H9 (cell line): ENCODE measurements at regions not wholly inside any gene's neighbourhood (a gene's known extent, or its start where the extent isn't known, plus 50 kb on each side); places are given as distances from the start of the nearest gene placed in this dataset.
A peak's percentile ranks its signal among the peaks of the same experiment; 100 is the strongest.

Experiments used
- DNase-seq: peaks from one replicate; pipeline ENCODE4 v3.0.0-alpha.2; 2017
- H2AFZ ChIP-seq: one replicate; pipeline ENCODE4 v1.6.1; 2013; ENCODE audit warnings: mild to moderate bottlenecking, low read length, control low read depth, moderate library complexity
- H2AK5ac ChIP-seq: 2 replicates; pipeline ENCODE4 v1.6.1; 2013; ENCODE audit warnings: low read length, control low read depth, mixed read lengths; ENCODE audit not compliant: insufficient read length
- H2BK120ac ChIP-seq: one replicate; pipeline ENCODE4 v1.6.1; 2013; ENCODE audit warnings: low read depth, mild to moderate bottlenecking, low read length, control low read depth, inconsistent platforms; ENCODE audit not compliant: poor library complexity, severe bottlenecking
- H2BK12ac ChIP-seq: 2 replicates; pipeline ENCODE4 v1.6.1; 2013; ENCODE audit warnings: low read length, control low read depth, mixed read lengths, low read depth; ENCODE audit not compliant: insufficient read length
- H2BK15ac ChIP-seq: 2 replicates; pipeline ENCODE4 v1.6.1; 2013; ENCODE audit warnings: low read depth, low read length, control low read depth
- H2BK20ac ChIP-seq: one replicate; pipeline ENCODE4 v1.6.1; 2013; ENCODE audit warnings: low read depth, mild to moderate bottlenecking, low read length, control low read depth, inconsistent platforms; ENCODE audit not compliant: poor library complexity, severe bottlenecking
- H2BK5ac ChIP-seq: 2 replicates; pipeline ENCODE4 v1.6.1; 2013; ENCODE audit warnings: low read length, control low read depth, mixed read lengths; ENCODE audit not compliant: insufficient read length
- H3K14ac ChIP-seq: 2 replicates; pipeline ENCODE4 v1.6.1; 2013; ENCODE audit warnings: low read length, control low read depth; ENCODE audit not compliant: insufficient read depth
- H3K18ac ChIP-seq: 2 replicates; pipeline ENCODE4 v1.6.1; 2013; ENCODE audit warnings: low read depth, mild to moderate bottlenecking, mixed read lengths, low read length, control low read depth; ENCODE audit not compliant: insufficient read length
- H3K23ac ChIP-seq: 2 replicates; pipeline ENCODE4 v1.6.1; 2013; ENCODE audit warnings: low read length, control low read depth, mixed read lengths, low read depth; ENCODE audit not compliant: insufficient read length
- H3K23me2 ChIP-seq: 2 replicates; pipeline ENCODE4 v1.6.1; 2013; ENCODE audit warnings: low read depth, mild to moderate bottlenecking, mixed read lengths, low read length, control low read depth; ENCODE audit not compliant: insufficient read length, poor library complexity, severe bottlenecking
- H3K27ac ChIP-seq: 2 replicates; pipeline ENCODE4 v1.5.1; 2013; ENCODE audit warnings: low read length, control low read depth, mixed read lengths, low read depth; ENCODE audit not compliant: insufficient read length
- H3K27me3 ChIP-seq: 2 replicates; pipeline ENCODE4 v1.6.1; 2013; ENCODE audit warnings: low read length, control low read depth, inconsistent platforms; ENCODE audit not compliant: insufficient read depth
- H3K4ac ChIP-seq: 2 replicates; pipeline ENCODE4 v1.6.1; 2013; ENCODE audit warnings: low read depth, mild to moderate bottlenecking, control low read depth, inconsistent platforms, low read length, moderate library complexity
- H3K4me1 ChIP-seq: 2 replicates; pipeline ENCODE4 v1.6.1; 2013; ENCODE audit warnings: low read length, control low read depth, inconsistent platforms; ENCODE audit not compliant: insufficient read depth
- H3K4me2 ChIP-seq: 2 replicates; pipeline ENCODE4 v1.6.1; 2013; ENCODE audit warnings: low read length, control low read depth, mixed read lengths; ENCODE audit not compliant: insufficient read length, insufficient read depth
- H3K56ac ChIP-seq: 2 replicates; pipeline ENCODE4 v1.6.1; 2013; ENCODE audit warnings: low read depth, mild to moderate bottlenecking, mixed read lengths, low read length, control low read depth; ENCODE audit not compliant: insufficient read length
- H3K79me1 ChIP-seq: 2 replicates; pipeline ENCODE4 v1.6.1; 2013; ENCODE audit warnings: low read depth, mild to moderate bottlenecking, moderate library complexity, low read length, control low read depth, inconsistent platforms; ENCODE audit not compliant: insufficient read depth, poor library complexity, severe bottlenecking
- H3K79me2 ChIP-seq: 2 replicates; pipeline ENCODE4 v1.6.1; 2013; ENCODE audit warnings: low read length, control low read depth, inconsistent platforms; ENCODE audit not compliant: insufficient read depth
- H3K9ac ChIP-seq: 2 replicates; pipeline ENCODE4 v1.6.1; 2013; ENCODE audit warnings: low read length, control low read depth, mixed read lengths; ENCODE audit not compliant: insufficient read length; ENCODE audit errors: extremely low read depth
- H3K9me3 ChIP-seq: one replicate; pipeline ENCODE4 v1.6.1; 2013; ENCODE audit warnings: low read depth, low read length, inconsistent platforms; ENCODE audit not compliant: control insufficient read depth
- H3T11ph ChIP-seq: one replicate; pipeline ENCODE4 v1.6.1; 2013; ENCODE audit warnings: mild to moderate bottlenecking, low read length, control low read depth, inconsistent platforms
- H4K20me1 ChIP-seq: one replicate; pipeline ENCODE4 v1.6.1; 2013; ENCODE audit not compliant: control insufficient read depth, insufficient read length, insufficient read depth
- H4K5ac ChIP-seq: 2 replicates; pipeline ENCODE4 v1.6.1; 2013; ENCODE audit warnings: low read depth, mild to moderate bottlenecking, mixed read lengths, low read length, control low read depth; ENCODE audit not compliant: insufficient read length
- H4K8ac ChIP-seq: replicated peaks from 2 replicates; pipeline ENCODE4 v1.6.1; 2013; ENCODE audit warnings: low read length, control low read depth, mixed read lengths, low read depth; ENCODE audit not compliant: insufficient read length
- H4K91ac ChIP-seq: 2 replicates; pipeline ENCODE4 v1.6.1; 2013; ENCODE audit warnings: low read depth, mild to moderate bottlenecking, moderate library complexity, mixed read lengths, low read length, control low read depth; ENCODE audit not compliant: insufficient read length
- H3K27ac Mint-ChIP-seq, 3 experiments: 2 replicates in 2 of 3; 3 replicates in 1 of 3; pipeline ENCODE4 v1.8.0; 2020 to 2021; ENCODE audit warnings: mixed read lengths in 3 of 3, mild to moderate bottlenecking in 1 of 3, moderate library complexity in 1 of 3
- H3K27me3 Mint-ChIP-seq: 2 replicates; pipeline ENCODE4 v1.8.0; 2021; ENCODE audit warnings: low read depth, mild to moderate bottlenecking, moderate library complexity, mixed read lengths
- H3K36me3 Mint-ChIP-seq, 3 experiments: 2 replicates in 2 of 3; 3 replicates in 1 of 3; pipeline ENCODE4 v1.8.0; 2020 to 2021; ENCODE audit warnings: low read depth in 3 of 3, mixed read lengths in 3 of 3; ENCODE audit not compliant: insufficient read depth in 1 of 3
- H3K4me1 Mint-ChIP-seq, 2 experiments: 2 replicates each; pipeline ENCODE4 v1.8.0; 2020; ENCODE audit warnings: mixed read lengths in 2 of 2
- H3K4me3 Mint-ChIP-seq, 2 experiments: 2 replicates in 1 of 2; 3 replicates in 1 of 2; pipeline ENCODE4 v1.8.0; 2020 to 2021; ENCODE audit warnings: mild to moderate bottlenecking in 2 of 2, mixed read lengths in 2 of 2, moderate library complexity in 1 of 2
- H3K9me3 Mint-ChIP-seq, 2 experiments: 2 replicates in 1 of 2; 3 replicates in 1 of 2; pipeline ENCODE4 v1.8.0; 2020; ENCODE audit warnings: mild to moderate bottlenecking in 2 of 2, mixed read lengths in 2 of 2, moderate library complexity in 1 of 2
- CTCF ChIP-seq: fragments of 200-600 bp; sonication (generic); conservative IDR thresholded peaks from 3 replicates; pipeline ENCODE4 v1.8.0; 2021; ENCODE audit warnings: antibody characterized with exemption, mild to moderate bottlenecking
- WGBS: extraction: QIAGEN DNeasy Blood & Tissue Kit; methylation state at CpG from one replicate; pipeline ENCODE4 v1.1.7; 2013; ENCODE audit warnings: missing lambda C conversion rate, low lambda C conversion rate, mixed read lengths; ENCODE audit not compliant: insufficient read length; ENCODE audit errors: extremely low coverage; 5-methylcytosine and 5-hydroxymethylcytosine counted together

GRCh38 chr4:181301735-181302710 is 941.2 kb upstream of the TENM3 start:
- Histone ChIP-seq H3K14ac (no peak overlapping the region), H3K27me3 (no peaks in the 10 kb centered on the region), H3K4me1 (no peaks in the 10 kb centered on the region), H4K8ac (no peak overlapping the region), H3K56ac (no peak overlapping the region), H2BK15ac (no peak overlapping the region), H3K4ac (no peak overlapping the region), H2AFZ (no peak overlapping the region), H4K5ac (no peak overlapping the region), H2BK12ac (no peak overlapping the region), H3K79me2 (no peaks in the 10 kb centered on the region), H2BK120ac (no peak overlapping the region), H3K4me2 (no peak overlapping the region), H3T11ph (no peak overlapping the region), H4K20me1 (no peaks in the 10 kb centered on the region), H3K9me3 (no peaks in the 10 kb centered on the region), H3K79me1 (no peaks in the 10 kb centered on the region), H3K27ac (no peak overlapping the region), H3K23me2 (no peaks in the 10 kb centered on the region), H2BK20ac (no peak overlapping the region), H3K23ac (no peak overlapping the region), H2AK5ac (no peak overlapping the region), H3K9ac (no peak overlapping the region), H3K18ac (no peak overlapping the region), H2BK5ac (no peak overlapping the region), H4K91ac (no peak overlapping the region)
- H3K4me1 Mint-ChIP-seq: peaks cover 0 to 9% of the 10 kb centered on the region in 2 experiments; a peak in 3 of 4 replicates
- H3K27me3 Mint-ChIP-seq: no peaks in the 10 kb centered on the region
- no CpG with 5 or more reads among the region's 9 CpGs for WGBS
- no peak overlapping the region for H3K27ac Mint-ChIP-seq
- H3K9me3 Mint-ChIP-seq: peaks cover 0 to 7% of the 10 kb centered on the region in 2 experiments; a peak in 3 of 5 replicates
- no peak overlapping the region for H3K4me3 Mint-ChIP-seq
- H3K36me3 Mint-ChIP-seq: peaks cover 0 to 3% (median 2%) of the 10 kb centered on the region in 3 experiments; a peak in 1 of 7 replicates
- TF ChIP-seq CTCF: peak; percentile 88
- DNase-seq: peak; percentile 57
